ENCODE measurements at regions not wholly inside any gene's neighbourhood (a gene's known extent, or its start where the extent isn't known, plus 50 kb on each side); places are given as distances from the start of the nearest gene placed in this dataset.

GRCh38 chr3:124202754-124203153 is 210.8 kb upstream of the ROPN1 start:
- TF ChIP-seq CTCF (conservative IDR thresholded peaks at IDR 0.05) (no peak), EZH2 (IDR thresholded peaks at IDR 0.05; ENCODE audit: low read depth) (no peak)
